GM18498 (cell line): ENCODE measurements at regions not wholly inside any gene's neighbourhood (a gene's known extent, or its start where the extent isn't known, plus 50 kb on each side); places are given as distances from the start of the nearest gene placed in this dataset.

Experiments
- ATAC-seq: cut with Tn5 transposase; IDR thresholded peaks from one replicate; pipeline ENCODE4 v1.9.1; 2021; ENCODE audit warnings: mild to moderate bottlenecking, moderate library complexity; ENCODE audit not compliant: unreplicated experiment

DNA sequence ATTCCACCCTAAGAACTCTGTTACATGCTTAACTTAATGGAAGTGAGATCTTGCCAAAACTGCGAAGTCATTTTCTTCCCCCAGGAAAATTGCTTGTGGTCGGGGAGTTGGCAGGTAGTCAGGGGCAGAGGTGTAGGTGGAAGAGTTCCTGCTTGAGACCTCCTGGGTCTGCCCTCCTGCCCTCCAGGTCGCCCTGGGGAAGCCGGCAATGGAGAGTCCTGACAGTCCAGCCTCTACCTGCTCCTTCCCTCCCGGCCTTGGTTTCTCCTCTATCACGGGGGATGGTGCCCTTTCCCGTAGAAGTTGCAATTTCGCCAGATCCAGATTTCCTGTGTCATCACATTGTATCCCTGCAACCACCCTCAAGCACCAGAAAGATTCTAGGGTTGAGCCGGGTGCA, 463.8 kb downstream of the MATN1 start:
- ATAC-seq = no peak

DNA sequence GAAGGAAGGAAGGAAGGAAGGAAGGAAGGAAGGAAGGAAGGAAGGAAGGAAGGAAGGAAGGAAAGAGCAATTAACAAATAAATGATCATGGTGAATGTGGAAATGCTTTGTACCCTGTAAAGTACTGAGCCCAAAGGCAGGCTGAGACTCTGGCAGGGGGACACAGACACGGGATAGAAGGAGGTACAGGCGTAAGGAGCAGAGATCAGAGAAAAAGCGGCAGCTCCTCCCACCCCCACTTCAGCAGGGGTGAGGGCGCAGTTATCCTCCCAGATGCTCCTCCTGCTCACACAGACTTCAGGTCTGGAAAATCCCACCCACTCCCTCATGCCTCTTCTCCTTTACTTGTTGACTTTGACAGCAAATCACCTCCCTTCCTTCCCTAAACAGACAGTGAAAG, 464.5 kb downstream of the MATN1 start:
- ATAC-seq = no peak

DNA sequence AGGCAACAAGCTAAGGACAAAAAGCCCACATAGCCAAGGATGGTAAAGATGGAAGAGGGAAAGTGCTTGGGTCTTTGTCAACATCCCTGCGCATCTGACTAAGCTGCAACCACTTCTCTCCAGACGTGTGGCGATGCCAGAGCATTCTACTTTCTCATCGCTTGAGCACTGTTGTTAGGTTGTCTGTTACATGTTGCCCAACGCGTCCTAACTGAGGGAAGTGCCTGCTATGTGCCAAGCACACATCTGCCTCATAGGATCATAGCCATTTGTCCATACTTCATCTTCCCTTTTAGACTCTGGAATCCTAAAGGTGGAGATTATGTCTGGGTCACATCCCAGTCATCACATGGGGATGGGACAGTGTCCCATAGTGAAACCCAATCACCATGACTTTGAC, 464.9 kb downstream of the MATN1 start:
- ATAC-seq = no peak

DNA sequence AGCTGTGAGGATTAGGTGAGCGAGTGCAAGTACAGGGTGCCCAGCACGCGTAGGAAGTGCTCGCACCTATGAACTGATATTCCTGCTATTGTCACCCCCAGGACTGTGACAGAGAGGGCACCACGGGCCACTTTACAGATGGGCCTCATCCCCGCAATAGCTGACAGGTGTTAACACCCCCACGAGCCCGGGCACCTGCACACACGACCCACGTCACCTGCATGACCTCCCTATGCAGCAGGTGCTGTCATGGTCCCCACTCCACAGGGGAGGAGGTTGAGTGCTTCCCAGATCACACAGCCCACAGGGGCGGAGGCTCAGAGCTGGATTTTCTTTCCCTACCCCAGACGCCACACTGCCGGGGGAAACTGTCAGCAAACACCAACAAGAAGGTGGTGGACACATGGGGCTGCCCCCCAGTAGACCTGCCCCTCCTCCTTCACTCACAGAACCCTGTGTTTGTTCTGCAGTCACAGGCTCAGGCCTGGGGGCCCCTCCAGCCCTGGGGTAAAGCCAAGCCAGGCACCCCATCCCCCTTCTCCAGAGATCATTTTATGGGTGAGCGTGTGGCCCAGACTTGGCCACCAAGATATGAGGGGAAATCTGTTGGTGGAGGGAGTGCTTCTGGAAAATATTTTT, 465.5 kb downstream of the MATN1 start:
- no peak for ATAC-seq

DNA sequence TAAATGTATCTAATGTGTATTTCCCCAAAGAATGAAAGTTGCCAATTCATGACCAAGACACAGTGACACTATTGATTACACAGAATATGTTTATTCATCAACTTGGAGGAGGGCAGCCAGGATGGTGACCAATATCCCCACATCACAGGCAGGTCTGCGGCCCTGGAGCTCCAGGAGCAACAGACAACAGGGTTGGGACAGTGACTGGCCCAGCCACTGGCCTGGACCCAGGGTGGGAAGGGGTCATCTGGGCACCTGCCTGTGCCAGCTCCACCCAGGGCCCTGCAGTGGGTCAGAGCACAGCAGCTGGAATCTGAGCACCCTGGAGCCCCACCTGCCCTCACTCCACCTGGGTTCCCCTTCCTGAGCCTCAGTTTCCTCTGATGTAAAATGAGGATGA, 466.1 kb downstream of the MATN1 start:
- ATAC-seq = no peak

DNA sequence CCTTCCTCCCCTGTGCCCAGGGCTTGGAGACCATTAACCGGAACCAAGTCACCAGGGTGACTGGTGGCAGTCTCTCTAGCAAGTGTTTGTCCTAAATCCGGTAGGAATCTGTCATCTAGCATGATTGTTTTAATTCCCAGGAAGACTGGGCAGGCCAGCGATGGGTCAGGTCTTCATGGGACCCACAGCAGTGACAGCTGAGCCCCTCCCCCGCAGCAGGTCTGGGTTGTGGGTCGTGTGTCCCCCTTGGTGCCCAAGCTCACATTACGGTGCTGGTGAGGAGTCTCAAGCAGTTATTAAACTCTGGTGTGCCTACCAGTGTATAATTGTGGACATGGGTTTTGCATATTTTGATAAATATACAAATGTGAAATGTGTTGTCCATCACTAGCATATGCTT, 466.5 kb downstream of the MATN1 start:
- no peak for ATAC-seq

DNA sequence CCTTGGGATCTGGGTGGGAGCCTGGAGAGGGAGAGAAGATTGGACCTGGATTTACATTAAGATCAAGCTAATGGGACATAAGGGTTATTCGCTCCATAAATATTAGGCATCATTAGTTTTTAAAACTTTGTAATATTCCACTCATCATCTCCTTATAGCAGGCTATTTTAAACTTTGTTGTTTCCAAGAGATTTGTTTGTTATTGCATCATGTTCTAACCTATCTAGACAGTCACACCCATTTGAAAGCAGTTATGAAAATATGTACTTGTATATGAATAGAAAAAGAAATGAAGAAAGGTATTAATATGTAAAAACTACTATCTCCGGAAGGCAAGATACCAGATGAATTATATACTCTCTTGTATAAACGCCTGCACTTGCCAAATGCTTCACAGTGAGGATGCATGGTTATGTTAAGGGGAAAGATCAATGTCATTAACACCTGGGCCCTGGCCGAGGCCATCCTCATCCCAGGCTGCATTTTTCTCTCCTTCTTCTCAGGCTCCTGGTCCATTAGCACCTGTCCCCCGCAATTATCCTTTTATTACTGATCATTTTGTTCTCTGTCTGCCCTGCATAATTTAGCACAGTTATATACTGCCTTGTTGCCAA, 468.2 kb downstream of the MATN1 start:
- no peak for ATAC-seq

DNA sequence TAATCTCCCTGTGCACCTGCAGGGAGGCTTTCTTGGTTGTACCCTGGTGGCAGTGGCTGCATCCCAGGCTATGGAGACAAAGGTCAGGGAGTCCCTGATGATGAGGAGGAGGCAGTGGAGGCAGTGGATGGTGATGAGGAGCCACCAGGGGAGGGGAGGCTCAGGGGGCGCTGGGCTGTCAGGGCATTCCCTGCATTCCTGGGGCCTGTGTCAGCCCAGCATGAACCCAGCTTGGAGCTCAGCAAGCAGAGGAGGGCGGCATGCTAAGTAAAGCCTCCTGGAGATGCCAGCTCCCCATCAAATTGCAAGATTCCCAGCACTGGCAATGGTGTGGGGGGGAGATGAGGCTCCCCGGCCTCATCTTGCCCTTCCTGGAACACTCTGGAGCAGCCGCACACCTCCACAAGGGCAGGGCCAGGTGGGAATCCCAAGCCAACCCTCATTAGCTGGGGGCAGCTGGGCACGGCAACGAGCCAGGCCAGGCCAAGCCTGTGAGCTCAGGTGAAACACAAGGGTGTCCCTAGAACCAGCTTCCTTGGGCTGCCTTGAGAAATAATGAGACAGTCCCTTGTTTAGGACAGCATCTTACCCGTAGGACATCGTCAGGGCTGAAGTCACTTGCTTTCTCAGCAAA, 469.5 kb downstream of the MATN1 start:
- ATAC-seq = no peak

DNA sequence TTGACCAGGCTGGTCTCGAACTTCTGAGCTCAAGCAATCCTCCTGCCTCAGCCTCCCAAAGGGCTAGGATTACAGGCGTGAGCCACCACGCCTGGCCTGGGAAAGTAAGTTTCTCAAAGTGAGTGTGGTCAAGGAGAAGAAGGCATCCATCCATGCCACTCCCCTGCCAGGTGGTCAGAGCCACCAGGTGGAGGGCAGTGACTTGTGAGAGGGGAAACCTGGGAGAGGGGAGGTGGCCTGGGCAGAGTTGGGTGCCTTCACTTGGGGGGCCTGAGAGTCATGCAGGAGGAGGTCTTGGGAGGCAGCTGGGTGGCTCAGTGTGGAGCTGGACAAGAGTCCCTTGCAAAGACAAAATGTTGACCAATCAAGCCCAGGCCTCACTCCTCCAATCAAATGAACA, 470.0 kb downstream of the MATN1 start:
- no peak for ATAC-seq

DNA sequence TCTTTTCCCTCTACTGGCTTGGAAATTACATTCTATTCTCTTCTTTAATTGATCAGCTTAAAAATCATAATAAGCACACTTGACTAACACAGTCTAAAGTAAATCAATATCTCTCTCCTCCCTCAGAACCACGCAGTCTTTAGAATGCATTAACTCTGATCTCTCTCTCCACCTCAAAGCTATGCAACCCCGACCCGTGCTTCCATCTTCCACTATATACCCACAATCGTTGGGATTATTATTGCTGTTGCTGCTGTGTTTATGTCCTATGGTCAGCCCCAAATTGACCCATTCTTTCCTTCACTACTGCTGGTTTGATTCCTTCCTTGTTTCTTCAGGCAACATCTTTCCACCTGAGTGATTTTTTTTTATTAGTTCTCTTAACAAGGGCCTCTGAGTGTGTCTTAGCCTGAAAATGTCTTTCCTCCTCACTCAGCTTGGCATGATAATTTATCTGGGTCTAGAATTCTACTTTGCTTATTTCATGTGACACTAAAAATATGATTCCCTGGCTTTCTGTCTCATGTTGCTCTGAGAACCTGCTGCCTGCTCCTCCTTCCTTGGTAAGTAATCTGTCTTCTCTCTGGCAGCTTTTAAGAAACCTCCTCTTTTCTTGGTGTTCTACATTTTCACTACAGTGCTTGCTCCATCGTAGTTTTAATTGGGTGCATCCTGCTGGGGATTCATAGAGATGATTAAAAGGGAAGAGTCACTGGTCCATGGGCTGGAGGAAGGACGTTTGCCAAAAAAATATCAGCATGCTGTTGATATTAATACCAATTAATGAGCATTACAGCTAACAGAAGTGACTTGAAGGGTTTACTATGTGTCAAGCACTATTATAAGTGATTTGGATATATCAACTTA, 472.2 kb downstream of the MATN1 start:
- ATAC-seq = no peak

DNA sequence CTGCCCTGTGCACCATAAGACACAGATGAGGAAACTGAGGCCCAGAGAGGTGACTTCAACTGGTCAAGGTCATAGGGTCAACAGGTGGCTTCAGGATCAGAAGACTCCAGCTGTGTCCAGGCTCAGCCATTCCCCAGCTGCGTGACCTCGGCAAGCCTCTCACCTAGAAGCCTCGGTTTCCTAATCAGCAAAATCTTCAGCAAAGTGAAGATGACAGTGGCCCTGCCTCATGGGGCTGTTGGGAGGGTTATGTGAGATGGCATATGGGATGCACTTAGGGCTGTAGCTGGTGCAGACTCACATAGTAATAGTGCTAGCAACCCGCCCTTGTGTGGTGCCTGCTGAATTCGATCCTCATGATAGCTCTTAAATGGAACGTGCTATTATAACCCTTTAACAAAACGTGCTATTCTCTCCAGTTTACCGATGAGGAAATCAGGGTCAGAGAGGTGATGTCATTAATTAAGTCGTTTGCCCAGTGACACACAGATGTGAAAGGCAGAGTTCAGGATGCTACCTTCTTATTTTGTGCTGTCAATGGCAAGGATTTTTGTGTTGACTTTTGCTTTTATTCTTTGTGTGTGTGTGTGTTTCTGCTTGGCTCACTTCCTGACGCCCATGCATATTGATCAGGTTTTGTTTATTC, 472.9 kb downstream of the MATN1 start:
- ATAC-seq = no peak

DNA sequence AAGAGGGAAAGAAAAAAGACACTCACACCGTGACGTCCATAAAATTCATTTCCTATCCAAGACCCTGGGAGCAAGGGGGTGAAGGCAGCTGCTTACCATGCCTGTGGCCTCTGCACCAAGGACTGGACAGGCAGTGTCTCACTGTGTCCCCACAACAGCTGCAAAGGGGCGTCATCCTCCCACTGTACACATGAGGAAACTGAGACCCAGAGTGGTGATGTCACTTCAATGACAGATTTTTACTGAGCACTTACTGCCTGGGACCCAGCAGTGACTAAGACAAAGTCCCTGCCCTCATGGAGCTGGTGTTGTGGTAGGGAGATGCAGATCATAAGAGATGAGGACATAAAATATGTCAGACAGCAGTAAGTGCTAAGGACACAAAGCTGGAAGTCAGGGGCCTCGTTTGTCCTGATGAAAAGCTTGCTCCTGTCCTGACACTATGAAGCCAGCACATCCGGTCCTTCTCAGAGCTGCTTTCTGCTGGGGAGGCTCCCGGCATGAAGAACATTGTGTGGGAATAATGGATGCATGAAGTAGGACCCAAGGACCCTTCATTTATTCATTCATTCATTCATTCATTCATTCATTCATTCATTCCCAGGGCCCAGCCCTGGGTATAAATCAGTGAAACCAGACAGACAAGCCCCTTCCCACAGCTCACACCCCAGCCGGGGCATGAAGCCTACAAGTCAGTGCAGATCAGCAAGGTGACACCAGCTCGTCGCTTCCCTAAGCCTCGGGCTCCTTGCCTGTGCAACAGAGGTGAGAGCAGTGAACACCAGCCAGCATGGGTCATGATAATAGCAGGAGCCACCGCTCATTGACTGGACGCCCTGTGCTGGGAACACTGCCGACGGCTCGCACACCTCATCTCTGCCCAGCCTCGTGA, 473.7 kb downstream of the MATN1 start:
- ATAC-seq = no peak

DNA sequence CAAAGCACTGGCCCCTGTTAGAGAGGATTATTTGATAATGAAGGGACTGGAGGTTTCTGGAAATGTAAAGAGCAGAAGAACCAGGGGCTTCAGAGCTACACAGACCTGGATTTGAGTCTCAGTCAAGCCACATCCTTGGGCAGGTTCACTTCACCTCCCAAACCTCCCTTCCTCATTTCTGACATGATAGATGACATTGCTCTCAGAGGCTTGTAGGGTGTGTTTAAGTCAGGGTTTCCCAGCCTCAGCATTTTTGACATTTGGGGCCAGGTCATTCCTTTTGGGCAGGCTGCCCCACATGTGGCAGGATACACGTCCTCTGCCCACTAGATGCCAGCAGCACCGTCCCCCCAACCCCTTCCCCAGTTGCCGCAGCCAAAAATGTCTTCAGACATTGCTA, 474.6 kb downstream of the MATN1 start:
- ATAC-seq = no peak

DNA sequence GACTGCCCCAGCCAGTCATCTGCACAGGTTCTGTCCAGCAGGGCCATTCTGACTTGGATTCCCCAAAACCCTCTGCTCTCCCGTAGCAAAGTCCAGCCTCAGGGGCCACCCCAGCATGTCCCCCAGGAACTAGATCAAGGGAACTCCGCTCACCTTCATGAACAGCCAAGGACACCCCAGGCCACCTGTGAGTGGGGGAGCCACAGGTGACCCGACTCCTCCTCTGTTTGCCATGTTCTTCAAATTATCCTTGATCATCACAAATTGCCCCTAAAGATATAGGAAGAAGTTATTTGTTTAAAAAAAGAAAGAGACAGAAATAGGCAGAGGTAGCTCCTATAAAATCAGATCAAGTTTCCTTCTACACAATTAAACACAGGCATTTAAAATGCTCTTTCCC, 475.0 kb downstream of the MATN1 start:
- ATAC-seq = no peak

DNA sequence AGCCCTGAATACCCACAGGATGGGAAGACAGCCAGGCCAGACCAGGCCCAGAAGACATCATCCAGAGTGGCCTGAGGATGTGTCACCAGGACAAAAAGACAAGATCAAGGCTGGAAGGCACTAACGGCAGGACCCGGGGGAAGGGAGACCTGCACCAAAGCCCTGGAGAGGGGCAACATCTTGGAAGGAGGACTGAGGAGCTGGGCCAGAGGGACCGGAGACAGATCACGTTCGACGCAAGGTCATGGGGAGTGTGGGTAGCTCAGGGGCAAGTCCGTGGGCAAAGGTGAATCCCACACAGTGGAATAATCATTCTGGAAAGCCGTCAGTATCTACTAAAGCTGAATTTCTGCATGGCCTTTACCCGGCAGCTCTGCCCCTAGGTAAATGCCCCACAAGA, 478.6 kb downstream of the MATN1 start:
- no peak for ATAC-seq

DNA sequence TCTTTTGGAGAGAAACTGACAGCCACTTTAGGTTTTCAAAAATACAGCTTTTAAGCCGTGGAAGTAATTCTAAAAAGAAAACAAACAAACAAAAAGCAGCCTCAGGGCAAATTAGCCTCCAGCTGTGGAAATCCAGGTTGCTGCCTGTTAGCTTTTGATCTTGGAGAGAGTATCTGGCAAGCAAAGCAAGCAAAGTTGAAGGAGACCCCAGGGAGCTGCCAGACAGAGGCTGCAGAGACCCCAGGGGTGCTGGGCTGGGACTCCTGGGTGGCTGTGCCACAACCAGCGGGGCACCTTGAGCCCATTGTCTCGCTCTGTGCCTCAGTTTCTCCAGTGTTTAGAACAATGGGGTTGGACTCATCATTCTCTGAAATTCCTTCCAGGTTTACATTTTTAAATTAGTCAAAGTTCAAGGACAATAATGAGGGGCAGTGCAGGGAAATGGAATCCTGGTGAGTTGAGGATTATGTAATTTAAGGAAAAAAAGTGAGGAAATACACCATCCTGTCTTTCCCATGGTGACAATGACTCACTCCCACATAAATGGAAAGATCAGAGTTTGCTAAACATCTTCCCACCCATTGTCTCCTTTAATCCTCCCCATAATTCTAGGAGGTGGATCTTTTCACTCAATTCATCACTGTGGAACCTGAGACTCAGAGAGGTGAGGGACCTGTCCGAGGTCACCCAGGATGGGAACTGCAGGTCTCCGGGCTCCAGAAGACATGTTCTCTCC, 480.5 kb downstream of the MATN1 start:
- ATAC-seq = no peak

DNA sequence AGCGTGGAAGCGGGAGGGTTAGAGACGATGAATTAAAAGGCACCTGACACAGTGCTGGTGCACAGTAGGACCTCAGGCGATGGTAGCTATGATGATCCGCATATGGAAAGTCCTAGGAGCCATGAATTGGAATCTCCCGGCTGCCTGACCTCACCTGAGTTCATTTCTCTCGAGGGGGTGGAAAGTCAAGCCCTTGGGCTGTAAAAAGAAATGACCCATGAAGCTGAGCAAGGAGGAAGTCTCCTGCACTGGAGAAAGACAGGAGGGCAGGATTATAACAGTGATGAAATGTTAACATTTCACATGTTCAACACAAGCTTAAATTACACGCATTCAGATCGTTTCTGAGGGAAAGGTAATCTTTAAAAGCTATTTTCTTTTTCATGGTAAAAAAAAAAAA, 481.2 kb downstream of the MATN1 start:
- ATAC-seq = no peak

DNA sequence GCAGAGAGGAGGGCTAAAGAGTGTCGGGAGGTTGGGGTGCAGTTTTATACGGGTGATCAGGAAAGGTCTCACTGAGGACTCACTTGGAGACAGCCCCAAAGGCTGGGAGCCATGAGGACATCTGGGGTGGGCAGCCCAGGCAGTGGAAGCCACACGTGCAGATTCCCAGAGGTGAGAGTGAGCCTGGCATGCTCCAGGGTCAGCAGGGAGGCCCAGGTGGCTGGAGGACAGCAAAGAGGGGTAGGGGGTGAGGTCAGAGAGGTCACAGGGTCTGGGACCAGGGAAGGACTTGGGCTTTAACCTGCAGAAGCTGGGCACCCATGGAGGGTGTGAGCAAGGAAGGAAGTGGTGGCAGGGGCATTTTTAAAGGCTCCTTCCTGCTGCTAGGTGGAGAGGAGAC, 481.7 kb downstream of the MATN1 start:
- no peak for ATAC-seq

DNA sequence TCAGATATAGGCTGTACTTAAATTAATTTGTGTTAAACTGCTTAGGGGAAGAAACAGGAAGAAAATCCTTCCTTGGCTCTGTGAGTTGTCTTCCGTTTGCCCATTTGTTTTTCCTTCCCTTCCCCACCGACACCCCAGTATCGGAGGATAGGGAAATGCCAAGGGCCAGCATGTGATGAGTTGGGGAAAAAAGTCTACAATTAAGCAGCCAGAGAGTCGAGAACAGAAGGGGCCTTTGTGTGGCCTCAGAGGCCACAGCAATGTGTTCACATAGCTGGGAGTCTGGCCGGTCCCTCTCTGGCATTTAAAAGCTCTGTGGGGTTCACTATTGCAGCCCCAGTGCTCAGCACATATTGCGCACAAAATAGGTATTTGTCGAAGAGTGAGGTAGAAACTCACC, 489.3 kb downstream of the MATN1 start:
- ATAC-seq = no peak
